GM12891 (cell line): ENCODE measurements at regions not wholly inside any gene's neighbourhood (a gene's known extent, or its start where the extent isn't known, plus 50 kb on each side); places are given as distances from the start of the nearest gene placed in this dataset.

Experiments used
- DNase-seq: peaks from one replicate; pipeline ENCODE4 v3.0.0; 2011; ENCODE audit warnings: low spot score; ENCODE audit not compliant: insufficient read length
- FAIRE-seq: peaks from 2 replicates; lab custom pipeline; 2011; peaks lifted over from hg19 to GRCh38; lab: Jason Lieb, UNC
- PAX5 ChIP-seq: IDR thresholded peaks from 2 replicates; pipeline ENCODE4 v1.6.1; 2011; ENCODE audit warnings: low read length, moderate library complexity, mild to moderate bottlenecking; ENCODE audit not compliant: insufficient read depth, severe bottlenecking
- POLR2A ChIP-seq: IDR thresholded peaks from 2 replicates; pipeline ENCODE4 v1.6.1; 2011; ENCODE audit warnings: low read depth, low read length, control low read depth
- POLR2AphosphoS5 ChIP-seq: IDR thresholded peaks from 2 replicates; pipeline ENCODE4 v1.6.1; 2011; ENCODE audit warnings: low read depth, low read length, control low read depth
- POU2F2 ChIP-seq: IDR thresholded peaks from 2 replicates; pipeline ENCODE4 v1.6.1; 2011; ENCODE audit warnings: low read depth, mild to moderate bottlenecking, control low read depth, low read length, moderate library complexity
- SPI1 ChIP-seq: IDR thresholded peaks from 2 replicates; pipeline ENCODE4 v1.6.1; 2011; ENCODE audit warnings: low read depth, low read length, control low read depth
- TAF1 ChIP-seq: IDR thresholded peaks from 2 replicates; pipeline ENCODE4 v1.6.1; 2011; ENCODE audit warnings: low read depth, low read length, control low read depth

- no peak for FAIRE-seq
- no peak for DNase-seq
- TF ChIP-seq SPI1 (no peak), POU2F2 (no peak), TAF1 (no peak), PAX5 (no peak), POLR2A (no peak), POLR2AphosphoS5 (no peak)
Measured at GRCh38 chr6:163929538-163929937, 515.0 kb downstream of the QKI start.

GRCh38 chr6:163926642-163927041 is 512.1 kb downstream of the QKI start:
- DNase-seq (no peak), FAIRE-seq (no peak)
- TF ChIP-seq TAF1 (no peak), PAX5 (no peak), POU2F2 (no peak), SPI1 (no peak), POLR2A (no peak), POLR2AphosphoS5 (no peak)

GRCh38 chr6:163925839-163926238 is 511.3 kb downstream of the QKI start:
- DNase-seq = no peak
- no peak for TF ChIP-seq PAX5
- TF ChIP-seq POLR2A = no peak
- no peak for TF ChIP-seq SPI1
- TF ChIP-seq TAF1 = no peak
- no peak for TF ChIP-seq POLR2AphosphoS5
- TF ChIP-seq POU2F2 = no peak
- no peak for FAIRE-seq

GRCh38 chr6:163923658-163924411 is 509.3 kb downstream of the QKI start:
- FAIRE-seq (no peak), DNase-seq (no peak)
- TF ChIP-seq POLR2A (no peak), TAF1 (no peak), POU2F2 (no peak), POLR2AphosphoS5 (no peak)

- TF ChIP-seq TAF1 = no peak
- no peak for TF ChIP-seq POLR2A
- FAIRE-seq (no peak), DNase-seq (no peak)
Measured at GRCh38 chr6:163922562-163922961, 508.0 kb downstream of the QKI start.

- FAIRE-seq (no peak), DNase-seq (no peak)
- no peak for TF ChIP-seq PAX5
- no peak for TF ChIP-seq SPI1
- no peak for TF ChIP-seq TAF1
- TF ChIP-seq POU2F2 = no peak
- TF ChIP-seq POLR2AphosphoS5 = no peak
- TF ChIP-seq POLR2A = no peak
Measured at GRCh38 chr6:163919652-163920051, 505.1 kb downstream of the QKI start.

GRCh38 chr6:163916315-163917081 is 502.0 kb downstream of the QKI start:
- TF ChIP-seq POLR2A (no peak), SPI1 (no peak), POLR2AphosphoS5 (no peak), POU2F2 (no peak), TAF1 (no peak), PAX5 (no peak)
- FAIRE-seq (no peak), DNase-seq (no peak)

GRCh38 chr6:163915131-163915530 is 500.6 kb downstream of the QKI start:
- DNase-seq (no peak), FAIRE-seq (no peak)
- TF ChIP-seq SPI1 = no peak
- no peak for TF ChIP-seq POLR2A
- TF ChIP-seq PAX5 = no peak
- TF ChIP-seq POU2F2 = no peak
- TF ChIP-seq POLR2AphosphoS5 = no peak

- DNase-seq (no peak), FAIRE-seq (no peak)
- no peak for TF ChIP-seq PAX5
- no peak for TF ChIP-seq SPI1
- TF ChIP-seq TAF1 = no peak
- TF ChIP-seq POU2F2 = no peak
- TF ChIP-seq POLR2AphosphoS5 = no peak
- TF ChIP-seq POLR2A = no peak
Measured at GRCh38 chr6:163913045-163913444, 498.5 kb downstream of the QKI start.
